Skeletal muscle tissue (tissue), 3 donors: ENCODE measurements at regions not wholly inside any gene's neighbourhood (a gene's known extent, or its start where the extent isn't known, plus 50 kb on each side); places are given as distances from the start of the nearest gene placed in this dataset.
A peak's percentile ranks its signal among the peaks of the same experiment; 100 is the strongest.

Experiments used
- H3K27ac ChIP-seq: one replicate; pipeline ENCODE4 v1.7.0; 2013; ENCODE audit warnings: mild to moderate bottlenecking, low read depth, low read length, inconsistent platforms
- H3K27me3 ChIP-seq, 3 donors: one replicate each; pipeline ENCODE4 v1.7.0; 2013; ENCODE audit warnings: low read length in 3 of 3; ENCODE audit not compliant: control insufficient read depth in 3 of 3, insufficient read depth in 3 of 3
- H3K36me3 ChIP-seq, 3 donors: one replicate each; pipeline ENCODE4 v1.7.0; 2013; ENCODE audit warnings: low read length in 3 of 3; ENCODE audit not compliant: control insufficient read depth in 3 of 3, insufficient read depth in 3 of 3
- H3K4me1 ChIP-seq, 3 donors: one replicate each; pipeline ENCODE4 v1.7.0; 2013; ENCODE audit warnings: low read length in 3 of 3, mild to moderate bottlenecking in 3 of 3; ENCODE audit not compliant: control insufficient read depth in 3 of 3, insufficient read depth in 3 of 3
- H3K4me3 ChIP-seq, 3 donors: one replicate each; pipeline ENCODE4 v1.7.0; 2013; ENCODE audit warnings: low read length in 3 of 3
- H3K9ac ChIP-seq, 3 donors: one replicate each; pipeline ENCODE4 v1.7.0; 2013; ENCODE audit warnings: low read length in 3 of 3, mild to moderate bottlenecking in 3 of 3, moderate library complexity in 2 of 3, low read depth in 1 of 3
- H3K9me3 ChIP-seq, 3 donors: one replicate each; pipeline ENCODE4 v1.7.0; 2013; ENCODE audit warnings: low read length in 3 of 3; ENCODE audit not compliant: control insufficient read depth in 3 of 3
- donor health status: Osteomylitis.

- no peak overlapping the region for H3K9ac ChIP-seq
- no peaks in the 10 kb centered on the region for H3K9me3 ChIP-seq
- no peaks in the 10 kb centered on the region for H3K36me3 ChIP-seq
- peak overlapping the region; percentile 58 for H3K27ac ChIP-seq
- H3K4me3 ChIP-seq: no peak overlapping the region
- no peaks in the 10 kb centered on the region for H3K27me3 ChIP-seq
- no peaks in the 10 kb centered on the region for H3K4me1 ChIP-seq
Measured at GRCh38 chr4:35125995-35126712, 1118.2 kb downstream of the ARAP2 start.

GRCh38 chr4:35138449-35138848 lies 1105.9 kb downstream of the ARAP2 start:
- Histone ChIP-seq H3K4me3 (no peak overlapping the region), H3K9ac (no peak overlapping the region), H3K27ac (no peak overlapping the region), H3K27me3 (no peaks in the 10 kb centered on the region), H3K36me3 (no peaks in the 10 kb centered on the region), H3K9me3 (no peaks in the 10 kb centered on the region), H3K4me1 (no peaks in the 10 kb centered on the region)

- no peak overlapping the region for H3K4me3 ChIP-seq
- H3K9ac ChIP-seq: no peak overlapping the region
- no peaks in the 10 kb centered on the region for H3K4me1 ChIP-seq
- H3K27me3 ChIP-seq: no peaks in the 10 kb centered on the region
- H3K27ac ChIP-seq: no peak overlapping the region
- no peaks in the 10 kb centered on the region for H3K9me3 ChIP-seq
- no peaks in the 10 kb centered on the region for H3K36me3 ChIP-seq
Measured at GRCh38 chr4:35147761-35148160, 1096.6 kb downstream of the ARAP2 start.

GRCh38 chr4:35151816-35152572 lies 1092.3 kb downstream of the ARAP2 start:
- Histone ChIP-seq H3K36me3 (no peaks in the 10 kb centered on the region), H3K4me3 (no peak overlapping the region), H3K9me3 (no peaks in the 10 kb centered on the region)

GRCh38 chr4:35163168-35163567 lies 1081.1 kb downstream of the ARAP2 start:
- Histone ChIP-seq H3K9ac (no peak overlapping the region), H3K4me3 (no peak overlapping the region), H3K27me3 (no peaks in the 10 kb centered on the region), H3K27ac (no peak overlapping the region), H3K4me1 (no peaks in the 10 kb centered on the region), H3K9me3 (no peaks in the 10 kb centered on the region), H3K36me3 (no peaks in the 10 kb centered on the region)

More at GRCh38 chr4:35151816-35152572, 1092.3 kb downstream of the ARAP2 start:
- Histone ChIP-seq H3K9ac (no peak overlapping the region), H3K27me3 (no peaks in the 10 kb centered on the region), H3K27ac (no peak overlapping the region), H3K4me1 (no peaks in the 10 kb centered on the region)

GRCh38 chr4:35164063-35164462 lies 1080.3 kb downstream of the ARAP2 start:
- H3K9ac ChIP-seq: no peak overlapping the region
- no peaks in the 10 kb centered on the region for H3K4me1 ChIP-seq
- H3K27me3 ChIP-seq: no peaks in the 10 kb centered on the region
- H3K27ac ChIP-seq: no peak overlapping the region
- no peaks in the 10 kb centered on the region for H3K36me3 ChIP-seq
- H3K4me3 ChIP-seq: no peak overlapping the region
- no peaks in the 10 kb centered on the region for H3K9me3 ChIP-seq

GRCh38 chr4:35166466-35166865 lies 1077.8 kb downstream of the ARAP2 start:
- H3K27ac ChIP-seq: no peak overlapping the region
- no peaks in the 10 kb centered on the region for H3K36me3 ChIP-seq
- no peak overlapping the region for H3K9ac ChIP-seq
- H3K4me3 ChIP-seq: no peak overlapping the region
- no peaks in the 10 kb centered on the region for H3K27me3 ChIP-seq
- H3K9me3 ChIP-seq: no peaks in the 10 kb centered on the region
- H3K4me1 ChIP-seq: no peaks in the 10 kb centered on the region

- Histone ChIP-seq H3K4me1 (no peaks in the 10 kb centered on the region), H3K27me3 (no peaks in the 10 kb centered on the region), H3K4me3 (no peak overlapping the region), H3K9me3 (no peaks in the 10 kb centered on the region), H3K9ac (no peak overlapping the region), H3K27ac (no peak overlapping the region), H3K36me3 (no peaks in the 10 kb centered on the region)
Measured at GRCh38 chr4:35167385-35167784, 1076.9 kb downstream of the ARAP2 start.

- Histone ChIP-seq H3K27me3 (no peaks in the 10 kb centered on the region), H3K4me1 (no peaks in the 10 kb centered on the region), H3K27ac (no peak overlapping the region), H3K9me3 (no peaks in the 10 kb centered on the region), H3K9ac (no peak overlapping the region), H3K4me3 (no peak overlapping the region), H3K36me3 (no peaks in the 10 kb centered on the region)
Measured at GRCh38 chr4:35175487-35175886, 1068.8 kb downstream of the ARAP2 start.

GRCh38 chr4:35175894-35176293 lies 1068.4 kb downstream of the ARAP2 start:
- Histone ChIP-seq H3K9ac (no peak overlapping the region), H3K36me3 (no peaks in the 10 kb centered on the region), H3K4me1 (no peaks in the 10 kb centered on the region), H3K9me3 (no peaks in the 10 kb centered on the region), H3K27ac (no peak overlapping the region), H3K4me3 (no peak overlapping the region), H3K27me3 (no peaks in the 10 kb centered on the region)
